ENCODE measurements at regions not wholly inside any gene's neighbourhood (a gene's known extent, or its start where the extent isn't known, plus 50 kb on each side); places are given as distances from the start of the nearest gene placed in this dataset.

GRCh38 chr13:50261130-50261901 lies 246.1 kb downstream of the KCNRG start:
- Histone ChIP-seq H2BK120ac (ENCODE audit: low read depth, low read length, poor library complexity, severe bottlenecking) (no peak overlapping the region), H2BK12ac (ENCODE audit: insufficient read length, low read depth, low read length) (no peak overlapping the region), H3K79me2 (ENCODE audit: insufficient read depth, low read length) (no peaks in the 10 kb centered on the region), H3K27ac (ENCODE audit: insufficient read length, low read depth, low read length) (no peak overlapping the region), H2BK20ac (ENCODE audit: low read depth, low read length, poor library complexity, severe bottlenecking) (no peak overlapping the region), H3K79me1 (ENCODE audit: insufficient read depth, low read depth, low read length, poor library complexity, severe bottlenecking) (no peaks in the 10 kb centered on the region), H3K9me3 (ENCODE audit: control insufficient read depth, low read depth, low read length) (no peaks in the 10 kb centered on the region), H3K27me3 (ENCODE audit: insufficient read depth, low read length) (no peaks in the 10 kb centered on the region), H3K4me1 (ENCODE audit: insufficient read depth, low read length) (no peaks in the 10 kb centered on the region), H4K5ac (ENCODE audit: insufficient read length, low read depth, low read length) (no peak overlapping the region), H4K91ac (ENCODE audit: insufficient read length, low read depth, low read length) (no peak overlapping the region), H2AFZ (ENCODE audit: low read length) (no peak overlapping the region), H3K23me2 (ENCODE audit: insufficient read length, low read depth, low read length, poor library complexity, severe bottlenecking) (no peaks in the 10 kb centered on the region), H4K8ac (replicated peaks; ENCODE audit: insufficient read length, low read depth, low read length) (no peak overlapping the region), H2BK15ac (ENCODE audit: low read depth, low read length) (no peak overlapping the region), H3K9ac (ENCODE audit: extremely low read depth, insufficient read length, low read length) (no peak overlapping the region), H3K18ac (ENCODE audit: insufficient read length, low read depth, low read length) (no peak overlapping the region), H3T11ph (ENCODE audit: low read length) (no peak overlapping the region), H2BK5ac (ENCODE audit: insufficient read length, low read length) (no peak overlapping the region), H3K4me2 (ENCODE audit: insufficient read depth, insufficient read length, low read length) (no peak overlapping the region), H4K20me1 (ENCODE audit: control insufficient read depth, insufficient read depth, insufficient read length) (no peaks in the 10 kb centered on the region), H3K4ac (ENCODE audit: low read depth, low read length) (no peak overlapping the region), H2AK5ac (ENCODE audit: insufficient read length, low read length) (no peak overlapping the region), H3K14ac (ENCODE audit: insufficient read depth, low read length) (no peak overlapping the region), H3K56ac (ENCODE audit: insufficient read length, low read depth, low read length) (no peak overlapping the region), H3K23ac (ENCODE audit: insufficient read length, low read depth, low read length) (no peak overlapping the region)
- Mint-ChIP-seq H3K4me3 (no peak overlapping the region), H3K27me3 (ENCODE audit: low read depth) (no peaks in the 10 kb centered on the region; the same call in 1 of the 2 replicates), H3K27ac (peak overlapping the region in 2 of 3 experiments; percentile 8 to 83; a peak in 2 of 7 replicates), H3K9me3 (no peaks in the 10 kb centered on the region), H3K4me1 (peaks cover 0 to 2% of the 10 kb centered on the region in 2 experiments; a peak in 1 of 4 replicates), H3K36me3 (ENCODE audit: insufficient read depth in 1 of 3, low read depth in 3 of 3) (no peaks in the 10 kb centered on the region; a peak in 1 of 7 replicates)
- TF ChIP-seq CTCF (conservative IDR thresholded peaks at IDR 0.05) = no peak
- no CpG with 5 or more reads among the region's 6 CpGs for WGBS (ENCODE audit: extremely low coverage, insufficient read length, low lambda C conversion rate)
- no peak for DNase-seq

Data from H9 (cell line).